Breast epithelium (tissue), 3 donors: ENCODE measurements at regions not wholly inside any gene's neighbourhood (a gene's known extent, or its start where the extent isn't known, plus 50 kb on each side); places are given as distances from the start of the nearest gene placed in this dataset.

Experiments
- CTCF ChIP-seq, 3 donors: fragments of 450-650 bp; IDR thresholded peaks; one replicate each; pipeline ENCODE4 v1.5.1; 2016 to 2017; ENCODE audit warnings: antibody characterized with exemption in 3 of 3, mild to moderate bottlenecking in 3 of 3, moderate library complexity in 3 of 3
- POLR2A ChIP-seq: fragments of 450-650 bp; IDR thresholded peaks from one replicate; pipeline ENCODE4 v1.6.1; 2016; ENCODE audit warnings: antibody characterized with exemption, mild to moderate bottlenecking, moderate library complexity

- TF ChIP-seq CTCF (IDR thresholded peaks at IDR 0.05) (no peak), POLR2A (no peak)
These were observed 91.4 kb upstream of the NEDD9 start for GRCh38 chr6:11323666-11324452.
